Right atrium auricular region (tissue), 2 donors: ENCODE measurements at regions not wholly inside any gene's neighbourhood (a gene's known extent, or its start where the extent isn't known, plus 50 kb on each side); places are given as distances from the start of the nearest gene placed in this dataset.

ENCODE experiments used
- DNase-seq: peaks from one replicate; pipeline ENCODE4 v3.0.0-alpha.2; 2019; ENCODE audit warnings: low spot score
- H3K27ac ChIP-seq, 2 donors: fragments of 200-600 bp; sonication (generic); 1 replicate in 1 of 2; 2 replicates in 1 of 2; pipeline ENCODE4 v1.5.1; 2016 to 2019
- H3K27me3 ChIP-seq, 2 donors: fragments of 200-600 bp; sonication (generic); one replicate each; pipeline versions ENCODE4 v1.5.1 to v1.6.0; 2017 to 2019
- H3K36me3 ChIP-seq: fragments of 200-600 bp; sonication (generic); one replicate; pipeline ENCODE4 v1.5.1; 2016
- H3K4me1 ChIP-seq, 2 donors: fragments of 200-600 bp; sonication (generic); one replicate each; pipeline versions ENCODE4 v1.5.1 to v1.6.0; 2017 to 2019
- H3K4me3 ChIP-seq, 2 donors: fragments of 200-600 bp; sonication (generic); 1 replicate in 1 of 2; 2 replicates in 1 of 2; pipeline ENCODE4 v1.5.1; 2017 to 2019; ENCODE audit warnings: mild to moderate bottlenecking in 1 of 2, moderate library complexity in 1 of 2
- H3K9me3 ChIP-seq, 2 donors: fragments of 200-600 bp; sonication (generic); one replicate each; pipeline ENCODE4 v1.5.1; 2019
- CTCF ChIP-seq, 2 donors: fragments of 200-600 bp; sonication (generic); IDR thresholded peaks; one replicate each; pipeline ENCODE4 v1.5.1; 2019; ENCODE audit warnings: antibody characterized with exemption in 2 of 2

GRCh38 chr4:123579961-123580360, 183.4 kb downstream of the SPRY1 start:
- no peak overlapping the region for H3K4me3 ChIP-seq
- no peak for DNase-seq
- H3K27ac ChIP-seq: no peak overlapping the region
- H3K9me3 ChIP-seq: peaks cover 0 to 19% of the 10 kb centered on the region in 2 donors
- H3K4me1 ChIP-seq: no peaks in the 10 kb centered on the region
- H3K27me3 ChIP-seq: no peaks in the 10 kb centered on the region
- no peak for TF ChIP-seq CTCF (IDR thresholded peaks at IDR 0.05)
- H3K36me3 ChIP-seq: no peaks in the 10 kb centered on the region

GRCh38 chr4:123580981-123581664, 184.5 kb downstream of the SPRY1 start:
- H3K9me3 ChIP-seq: peaks cover 0 to 19% of the 10 kb centered on the region in 2 donors
- no peaks in the 10 kb centered on the region for H3K36me3 ChIP-seq
- H3K27ac ChIP-seq: no peak overlapping the region
- no peaks in the 10 kb centered on the region for H3K4me1 ChIP-seq
- TF ChIP-seq CTCF (IDR thresholded peaks at IDR 0.05): no peak
- H3K4me3 ChIP-seq: no peak overlapping the region
- no peaks in the 10 kb centered on the region for H3K27me3 ChIP-seq
- DNase-seq: no peak

- TF ChIP-seq CTCF (IDR thresholded peaks at IDR 0.05): no peak
- Histone ChIP-seq H3K9me3 (peaks cover 0 to 19% of the 10 kb centered on the region in 2 donors), H3K4me3 (no peak overlapping the region), H3K27me3 (no peaks in the 10 kb centered on the region), H3K4me1 (no peaks in the 10 kb centered on the region), H3K27ac (no peak overlapping the region), H3K36me3 (no peaks in the 10 kb centered on the region)
- no peak for DNase-seq
These were observed 185.2 kb downstream of the SPRY1 start for GRCh38 chr4:123581802-123582201.

GRCh38 chr4:123583043-123583442, 186.4 kb downstream of the SPRY1 start:
- no peak overlapping the region for H3K27ac ChIP-seq
- H3K4me3 ChIP-seq: no peak overlapping the region
- H3K27me3 ChIP-seq: no peaks in the 10 kb centered on the region
- H3K36me3 ChIP-seq: no peaks in the 10 kb centered on the region
- no peak for DNase-seq
- TF ChIP-seq CTCF (IDR thresholded peaks at IDR 0.05): no peak
- H3K4me1 ChIP-seq: no peaks in the 10 kb centered on the region
- H3K9me3 ChIP-seq: peaks cover 0 to 19% of the 10 kb centered on the region in 2 donors

- DNase-seq: no peak
- H3K27ac ChIP-seq: no peak overlapping the region
- no peak overlapping the region for H3K4me3 ChIP-seq
- no peaks in the 10 kb centered on the region for H3K4me1 ChIP-seq
- H3K9me3 ChIP-seq: peaks cover 0 to 17% of the 10 kb centered on the region in 2 donors
- H3K36me3 ChIP-seq: no peaks in the 10 kb centered on the region
- TF ChIP-seq CTCF (IDR thresholded peaks at IDR 0.05): no peak
- no peaks in the 10 kb centered on the region for H3K27me3 ChIP-seq
These were observed 188.5 kb downstream of the SPRY1 start for GRCh38 chr4:123585111-123585510.

GRCh38 chr4:123587983-123588494, 191.4 kb downstream of the SPRY1 start:
- DNase-seq: no peak
- no peak overlapping the region for H3K4me3 ChIP-seq
- H3K27me3 ChIP-seq: no peaks in the 10 kb centered on the region
- no peaks in the 10 kb centered on the region for H3K9me3 ChIP-seq
- TF ChIP-seq CTCF (IDR thresholded peaks at IDR 0.05): no peak
- H3K27ac ChIP-seq: peak overlapping the region; percentile 59 to 62
- H3K36me3 ChIP-seq: no peaks in the 10 kb centered on the region
- H3K4me1 ChIP-seq: no peaks in the 10 kb centered on the region
